ENCODE measurements at regions not wholly inside any gene's neighbourhood (a gene's known extent, or its start where the extent isn't known, plus 50 kb on each side); places are given as distances from the start of the nearest gene placed in this dataset.

DNA sequence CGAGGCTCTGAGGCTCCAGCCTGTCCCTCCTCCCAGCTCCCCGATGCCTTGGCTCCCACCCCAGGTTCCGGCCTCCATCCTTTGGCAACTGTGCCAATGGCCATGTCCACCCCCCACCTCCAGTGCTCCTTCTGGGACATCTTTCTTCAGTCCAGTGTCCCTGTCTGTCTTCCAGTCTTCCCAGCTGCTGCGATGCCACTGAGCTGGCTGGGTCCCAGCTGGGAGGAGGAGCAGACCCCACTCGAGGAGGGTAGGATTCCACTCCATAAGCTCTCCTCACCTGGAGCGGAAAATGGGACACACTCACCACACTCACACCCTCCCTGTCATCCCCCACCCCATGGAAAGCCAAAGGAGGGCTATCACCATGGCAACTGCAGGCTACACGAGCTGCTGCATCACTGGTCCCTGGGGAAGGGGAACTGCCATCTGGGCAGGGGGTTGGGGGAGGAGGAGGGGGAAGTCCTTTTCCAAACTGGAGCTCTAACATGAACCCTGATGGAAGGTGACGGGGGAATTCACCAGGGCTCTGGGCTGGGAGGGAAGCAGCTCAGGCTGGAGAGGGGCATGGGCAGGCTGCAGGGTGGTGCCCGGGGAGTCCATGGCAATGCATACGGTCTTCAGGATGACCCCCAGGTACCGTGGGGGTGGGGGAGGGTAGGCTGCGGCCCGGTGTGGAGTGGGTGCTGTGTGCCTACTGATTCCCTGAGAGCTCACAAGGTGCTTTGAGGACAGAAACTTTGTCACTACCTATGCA lies 94.3 kb downstream of the LRRC74A start:
- TF ChIP-seq, protein P1, sequence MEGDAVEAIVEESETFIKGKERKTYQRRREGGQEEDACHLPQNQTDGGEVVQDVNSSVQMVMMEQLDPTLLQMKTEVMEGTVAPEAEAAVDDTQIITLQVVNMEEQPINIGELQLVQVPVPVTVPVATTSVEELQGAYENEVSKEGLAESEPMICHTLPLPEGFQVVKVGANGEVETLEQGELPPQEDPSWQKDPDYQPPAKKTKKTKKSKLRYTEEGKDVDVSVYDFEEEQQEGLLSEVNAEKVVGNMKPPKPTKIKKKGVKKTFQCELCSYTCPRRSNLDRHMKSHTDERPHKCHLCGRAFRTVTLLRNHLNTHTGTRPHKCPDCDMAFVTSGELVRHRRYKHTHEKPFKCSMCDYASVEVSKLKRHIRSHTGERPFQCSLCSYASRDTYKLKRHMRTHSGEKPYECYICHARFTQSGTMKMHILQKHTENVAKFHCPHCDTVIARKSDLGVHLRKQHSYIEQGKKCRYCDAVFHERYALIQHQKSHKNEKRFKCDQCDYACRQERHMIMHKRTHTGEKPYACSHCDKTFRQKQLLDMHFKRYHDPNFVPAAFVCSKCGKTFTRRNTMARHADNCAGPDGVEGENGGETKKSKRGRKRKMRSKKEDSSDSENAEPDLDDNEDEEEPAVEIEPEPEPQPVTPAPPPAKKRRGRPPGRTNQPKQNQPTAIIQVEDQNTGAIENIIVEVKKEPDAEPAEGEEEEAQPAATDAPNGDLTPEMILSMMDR (IDR thresholded peaks at IDR 0.05 in 8 of 11, conservative IDR thresholded peaks at IDR 0.05 in 3 of 11): no peak
- TF ChIP-seq POLR2A (IDR thresholded peaks at IDR 0.05) (no peak), POLR2AphosphoS5 (IDR thresholded peaks at IDR 0.05) (no peak)
